ENCODE measurements at regions not wholly inside any gene's neighbourhood (a gene's known extent, or its start where the extent isn't known, plus 50 kb on each side); places are given as distances from the start of the nearest gene placed in this dataset.

DNA sequence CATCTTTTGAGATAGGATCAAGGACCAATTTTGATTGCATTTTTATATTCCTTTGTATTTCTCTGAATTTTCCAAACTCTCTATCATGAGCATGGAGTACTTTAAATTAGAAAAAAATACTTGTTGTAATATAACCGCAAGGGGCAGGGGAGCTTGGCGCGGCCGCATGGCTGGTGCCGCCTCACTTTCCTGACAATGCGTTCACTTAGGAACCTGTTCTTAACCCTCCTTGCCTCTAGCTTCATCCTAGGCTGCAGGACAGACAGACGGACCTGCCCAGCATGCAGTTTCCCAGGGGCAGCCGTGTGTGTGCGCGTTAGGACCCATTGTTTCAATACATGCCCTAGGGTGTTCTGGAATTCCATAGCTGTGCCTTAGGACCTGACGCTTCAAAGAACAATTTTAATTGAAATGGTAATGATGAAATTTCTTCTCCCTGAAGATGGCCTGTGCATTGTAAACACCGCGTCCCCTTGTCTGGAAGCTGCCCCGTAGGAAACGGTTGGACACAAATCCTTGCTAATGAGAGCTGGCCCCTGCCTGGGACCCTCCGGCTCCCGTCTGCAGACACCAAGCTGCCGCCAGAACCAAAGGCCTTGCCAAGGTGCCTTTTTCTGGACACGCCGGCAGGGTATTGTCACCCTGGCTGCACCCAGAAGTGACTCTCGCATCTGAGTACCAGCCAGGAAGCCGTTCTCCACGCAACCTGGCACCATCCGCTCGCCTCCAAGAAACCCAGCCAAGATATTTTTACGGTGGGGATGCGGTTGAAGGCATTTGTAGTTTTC lies 466.4 kb downstream of the NPHP4 start:
- DNase-seq (ENCODE audit: low read depth, low spot score), result no peak
- in situ Hi-C loops (cut with HindIII; ENCODE audit: low pct_unique_long_range_greater_than_20kb, low sequenced_read_pairs), result no loop called here

DNA sequence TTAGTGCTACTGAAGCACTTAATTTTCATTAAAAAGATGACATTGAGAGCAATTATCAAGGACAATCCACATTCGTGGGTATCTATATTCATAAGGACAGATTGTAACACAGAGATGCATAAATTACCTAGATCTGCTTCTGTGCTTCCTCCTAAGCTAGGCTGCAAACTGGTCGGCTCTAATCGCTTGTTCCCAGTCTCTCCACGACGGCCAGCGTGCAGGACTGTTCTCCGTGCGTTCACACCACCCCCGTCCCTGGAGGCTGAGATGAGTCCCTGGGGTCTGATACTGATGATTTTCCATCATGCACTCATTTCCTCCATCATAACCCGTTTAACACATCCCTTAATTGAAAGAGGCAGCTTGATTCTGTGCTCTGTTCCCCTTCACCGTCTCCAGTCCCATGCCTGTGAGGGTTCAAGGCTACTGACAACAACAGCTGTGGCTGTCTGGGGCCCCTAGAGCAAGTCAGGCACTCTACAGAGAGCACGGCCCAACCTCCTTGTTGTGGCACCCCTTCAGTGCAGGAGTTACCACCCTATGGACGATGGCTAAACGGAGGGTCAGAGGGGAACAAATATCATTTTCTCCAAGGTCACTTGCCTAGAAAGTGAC lies 469.6 kb downstream of the NPHP4 start:
- no peak for DNase-seq (ENCODE audit: low read depth, low spot score)
- in situ Hi-C loops (cut with HindIII; ENCODE audit: low pct_unique_long_range_greater_than_20kb, low sequenced_read_pairs), result no loop called here

DNA sequence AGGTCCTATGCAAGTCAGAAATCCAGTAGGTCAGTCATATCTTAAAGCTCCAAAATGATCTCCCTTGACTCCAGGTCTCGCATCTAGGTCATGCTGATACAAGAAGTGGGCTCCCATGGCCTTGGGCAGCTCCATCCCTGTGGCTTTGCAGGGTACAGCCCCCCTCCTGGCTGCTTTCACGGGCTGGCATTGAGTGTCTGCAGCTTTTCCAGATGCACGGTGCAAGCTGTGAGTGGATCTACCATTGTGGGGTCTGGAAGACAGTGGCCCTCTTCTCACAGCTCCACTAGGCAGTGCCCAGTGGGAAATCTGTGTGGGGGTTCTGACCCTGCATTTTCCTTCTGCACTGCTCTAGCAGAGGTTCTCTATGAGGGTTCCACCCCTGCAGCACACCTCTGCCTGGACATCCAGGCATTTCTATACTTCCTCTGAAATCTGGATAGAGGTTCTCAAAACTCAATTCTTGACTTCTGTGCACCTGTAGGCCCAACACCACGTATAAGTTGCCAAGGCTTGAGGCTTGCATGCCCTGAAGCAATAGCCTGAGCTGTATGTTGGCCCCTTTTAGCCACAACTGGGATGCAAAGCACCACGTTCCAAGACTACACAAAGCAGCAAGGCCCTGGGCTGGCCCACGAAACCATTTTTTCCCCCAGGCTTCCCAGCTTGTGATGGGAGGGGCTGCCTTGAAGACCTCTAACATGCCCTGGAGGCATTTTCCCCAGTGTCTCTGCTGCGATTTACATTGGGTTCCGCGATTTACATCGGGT lies 472.7 kb downstream of the NPHP4 start:
- in situ Hi-C loops (cut with HindIII; ENCODE audit: low pct_unique_long_range_greater_than_20kb, low sequenced_read_pairs), result no loop called here
- no peak for DNase-seq (ENCODE audit: low read depth, low spot score)

DNA sequence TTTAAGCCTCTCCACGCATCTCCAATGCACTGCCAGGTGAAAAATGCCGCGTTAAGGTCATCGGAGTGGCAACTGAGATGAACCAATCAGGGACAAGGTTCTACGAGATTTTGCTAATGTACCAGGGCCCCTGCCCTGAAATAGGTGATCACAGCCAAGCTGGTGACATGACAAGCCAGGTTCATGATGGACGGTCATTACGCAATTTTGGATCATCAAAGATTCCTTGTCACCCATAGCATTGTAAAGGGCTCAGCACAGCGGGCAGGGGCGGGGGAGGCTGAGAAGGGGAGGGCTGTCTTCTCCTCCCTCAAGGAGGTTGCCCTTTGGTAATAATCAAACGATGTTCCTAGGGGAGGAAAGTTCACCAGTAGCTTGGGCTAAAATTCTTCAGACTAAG lies 475.5 kb downstream of the NPHP4 start:
- DNase-seq (ENCODE audit: low read depth, low spot score), result no peak
- in situ Hi-C loops (cut with HindIII; ENCODE audit: low pct_unique_long_range_greater_than_20kb, low sequenced_read_pairs), result no loop called here

DNA sequence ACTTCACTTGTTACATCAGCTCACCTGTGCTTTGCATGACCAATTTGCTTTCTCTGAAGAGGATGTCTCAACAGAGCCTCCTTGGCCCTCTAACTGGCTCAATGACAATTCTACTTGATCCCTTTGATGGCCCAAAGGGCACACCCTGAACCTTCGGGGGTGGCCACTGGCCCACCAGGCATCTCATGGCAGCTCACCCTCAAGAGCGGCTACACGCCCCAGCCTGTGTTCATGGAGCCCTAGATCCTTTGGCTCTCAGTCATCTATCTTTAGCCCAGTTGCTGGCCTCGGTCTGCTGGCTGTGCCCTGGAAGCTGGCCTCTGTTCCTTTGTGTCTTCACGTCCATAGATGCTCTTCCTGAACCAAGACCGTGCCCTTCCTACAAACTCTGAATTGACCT lies 476.7 kb downstream of the NPHP4 start:
- in situ Hi-C loops (cut with HindIII; ENCODE audit: low pct_unique_long_range_greater_than_20kb, low sequenced_read_pairs), result no loop called here
- DNase-seq (ENCODE audit: low read depth, low spot score), result no peak

DNA sequence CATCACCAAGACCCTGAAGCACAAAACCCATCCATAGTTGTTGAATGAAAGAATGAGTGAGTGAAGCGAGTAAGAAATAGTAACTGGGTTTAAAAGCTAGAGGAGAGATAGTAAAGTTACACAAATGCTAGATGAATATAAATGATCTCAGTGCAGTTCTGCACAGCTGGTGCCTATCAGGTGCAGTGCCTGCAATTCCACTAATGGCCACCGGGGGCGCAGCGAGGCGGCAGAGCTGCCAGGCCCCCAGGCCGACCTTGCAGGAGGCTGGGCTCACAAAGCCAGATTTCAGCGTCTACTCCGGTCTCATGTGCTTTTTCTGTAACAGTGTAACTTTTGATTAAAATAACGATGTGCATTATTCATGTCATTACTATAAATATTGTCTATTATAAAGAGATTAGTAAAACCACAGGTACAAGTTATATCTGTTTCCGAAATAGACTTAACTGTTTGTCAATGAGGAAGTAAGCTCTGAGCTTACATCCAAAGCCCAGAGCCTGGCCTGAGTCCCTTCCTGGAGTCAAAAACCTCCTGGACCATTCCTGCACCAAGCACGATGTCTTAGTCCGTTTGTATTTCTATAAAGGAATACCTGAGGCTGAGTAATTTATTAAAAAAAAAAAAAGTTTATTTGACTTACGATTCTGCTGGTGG lies 477.6 kb downstream of the NPHP4 start:
- in situ Hi-C loops (cut with HindIII; ENCODE audit: low pct_unique_long_range_greater_than_20kb, low sequenced_read_pairs), result no loop called here

DNA sequence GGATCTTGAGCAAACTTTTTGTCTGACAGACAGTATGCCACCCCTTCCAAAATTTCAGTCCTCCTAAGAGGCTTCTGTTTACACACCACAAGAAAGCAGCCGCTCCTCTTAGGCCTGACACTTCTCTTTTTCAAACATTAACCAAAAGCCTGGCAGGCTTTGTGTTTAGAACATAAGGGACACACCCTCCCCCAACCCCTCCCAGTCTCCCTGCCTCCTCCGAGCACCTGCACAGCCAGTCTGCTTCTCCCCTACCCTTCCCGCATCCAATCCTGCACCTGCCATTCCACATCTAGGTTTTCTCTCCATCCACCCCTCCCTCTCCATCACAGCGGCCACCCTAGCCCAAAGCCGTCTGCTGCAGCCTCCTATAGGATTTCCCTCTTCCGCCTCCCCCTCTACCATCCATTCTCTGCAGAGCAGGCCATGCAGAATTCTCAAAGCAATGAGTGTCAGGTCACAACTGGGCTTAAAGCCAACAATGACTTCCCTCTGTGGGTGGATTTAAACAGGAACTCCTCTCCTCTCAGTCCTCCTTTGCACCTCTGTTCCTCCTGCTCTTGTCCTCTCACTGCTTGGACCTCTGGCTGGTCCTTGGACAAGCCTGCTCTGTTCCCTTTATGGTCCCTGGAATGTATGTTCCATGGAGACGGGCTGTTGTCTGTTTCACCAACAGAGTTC lies 478.2 kb downstream of the NPHP4 start:
- no peak for DNase-seq (ENCODE audit: low read depth, low spot score)
- in situ Hi-C loops (cut with HindIII; ENCODE audit: low pct_unique_long_range_greater_than_20kb, low sequenced_read_pairs), result no loop called here

More for the DNA sequence above, 477.6 kb downstream of the NPHP4 start:
- peak; percentile 47 for DNase-seq (ENCODE audit: low read depth, low spot score)

DNA sequence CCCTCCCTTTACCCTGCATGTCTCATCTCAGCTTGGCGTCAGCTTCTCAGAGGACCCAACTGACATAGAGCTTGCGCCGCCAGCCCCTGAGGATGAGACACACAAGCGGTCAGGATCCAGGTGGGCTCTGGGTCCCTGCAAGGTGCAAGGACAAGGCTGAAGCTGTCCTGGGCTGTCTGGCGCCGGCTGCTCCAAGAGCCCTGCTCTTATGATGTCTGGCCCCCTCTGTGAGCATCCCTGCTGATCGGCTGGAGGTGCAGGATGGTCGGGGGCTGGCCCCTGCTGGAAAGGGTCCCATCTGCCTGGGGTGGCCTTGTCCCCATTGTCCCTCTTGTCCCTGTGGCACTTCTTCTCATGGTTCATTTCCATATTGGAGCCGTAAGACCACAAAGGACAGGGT lies 479.0 kb downstream of the NPHP4 start:
- in situ Hi-C loops (cut with HindIII; ENCODE audit: low pct_unique_long_range_greater_than_20kb, low sequenced_read_pairs), result no loop called here
- DNase-seq (ENCODE audit: low read depth, low spot score), result no peak

DNA sequence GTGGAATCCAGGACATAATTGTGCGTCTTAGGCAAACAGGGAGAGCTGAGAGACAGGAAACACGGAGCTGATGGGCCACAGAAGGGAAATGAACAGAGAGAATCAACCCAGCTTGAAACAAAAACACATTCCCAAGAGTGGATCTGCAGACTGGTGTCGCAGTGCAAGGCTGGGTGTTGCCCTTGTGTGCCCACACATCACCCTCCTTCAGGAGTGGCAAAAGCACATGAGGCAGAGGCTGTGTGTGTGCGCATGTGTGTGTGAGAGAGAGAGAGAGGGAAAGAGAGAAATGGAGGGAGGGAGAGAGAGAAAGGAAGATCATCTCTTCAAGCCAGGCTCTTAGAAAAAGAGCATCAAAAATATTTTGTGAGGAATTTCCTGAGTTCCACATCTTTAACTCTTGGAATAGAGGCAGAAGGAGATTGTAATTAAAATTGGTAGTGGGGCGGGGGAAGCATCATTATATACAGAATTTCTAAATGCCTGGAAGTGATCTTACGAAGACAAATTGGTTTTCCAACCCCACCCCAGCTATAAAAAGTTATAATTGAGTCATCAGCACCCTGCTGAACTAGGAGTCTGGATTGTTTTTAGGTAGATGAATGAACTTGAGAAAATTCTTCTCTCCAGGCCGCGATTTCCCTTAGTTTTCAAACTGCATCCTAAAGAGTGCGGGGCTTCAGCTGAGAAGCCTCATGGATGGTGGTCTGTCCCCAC lies 480.7 kb downstream of the NPHP4 start:
- in situ Hi-C loops (cut with HindIII; ENCODE audit: low pct_unique_long_range_greater_than_20kb, low sequenced_read_pairs), result no loop called here
- no peak for DNase-seq (ENCODE audit: low read depth, low spot score)

DNA sequence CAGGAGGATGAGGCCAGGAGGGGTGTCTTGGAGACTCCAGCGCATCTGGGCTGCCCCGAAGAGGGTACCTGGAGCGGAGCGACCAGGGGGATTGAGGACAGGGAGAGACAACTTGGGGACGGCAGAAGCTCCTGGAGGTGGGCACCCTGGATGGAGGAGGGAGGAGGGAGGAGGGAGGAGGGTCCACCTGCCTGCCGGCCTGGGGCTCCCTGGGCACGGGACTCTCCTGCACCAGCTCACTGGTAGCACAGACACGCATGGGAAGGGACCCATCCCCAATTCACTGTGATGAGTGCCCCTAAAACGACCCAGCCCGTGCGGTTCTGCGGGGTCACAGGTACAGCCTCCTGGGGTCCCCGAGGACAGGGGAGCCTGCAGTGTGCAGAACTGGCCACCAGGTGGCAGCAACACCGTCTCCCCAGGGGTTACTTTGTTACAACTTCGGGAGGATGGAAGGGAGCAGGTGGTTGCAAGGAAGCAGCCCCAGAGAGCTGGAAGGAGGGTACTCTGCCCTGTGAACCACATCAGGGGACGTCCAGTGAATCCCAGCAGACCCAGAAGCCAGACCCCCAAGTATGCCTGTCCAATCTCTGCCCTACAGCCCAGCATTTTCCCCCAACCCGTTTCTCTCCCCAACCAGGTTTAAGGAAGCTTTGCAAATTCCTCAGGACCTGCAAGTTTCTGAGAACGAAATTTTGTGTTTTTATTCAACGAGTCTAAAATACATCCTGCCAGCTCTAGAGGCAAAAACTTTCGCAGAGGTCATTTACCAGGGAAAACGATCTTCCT lies 482.4 kb downstream of the NPHP4 start:
- in situ Hi-C loops (cut with HindIII; ENCODE audit: low pct_unique_long_range_greater_than_20kb, low sequenced_read_pairs), result no loop called here
- DNase-seq (ENCODE audit: low read depth, low spot score), result peak; percentile 41

DNA sequence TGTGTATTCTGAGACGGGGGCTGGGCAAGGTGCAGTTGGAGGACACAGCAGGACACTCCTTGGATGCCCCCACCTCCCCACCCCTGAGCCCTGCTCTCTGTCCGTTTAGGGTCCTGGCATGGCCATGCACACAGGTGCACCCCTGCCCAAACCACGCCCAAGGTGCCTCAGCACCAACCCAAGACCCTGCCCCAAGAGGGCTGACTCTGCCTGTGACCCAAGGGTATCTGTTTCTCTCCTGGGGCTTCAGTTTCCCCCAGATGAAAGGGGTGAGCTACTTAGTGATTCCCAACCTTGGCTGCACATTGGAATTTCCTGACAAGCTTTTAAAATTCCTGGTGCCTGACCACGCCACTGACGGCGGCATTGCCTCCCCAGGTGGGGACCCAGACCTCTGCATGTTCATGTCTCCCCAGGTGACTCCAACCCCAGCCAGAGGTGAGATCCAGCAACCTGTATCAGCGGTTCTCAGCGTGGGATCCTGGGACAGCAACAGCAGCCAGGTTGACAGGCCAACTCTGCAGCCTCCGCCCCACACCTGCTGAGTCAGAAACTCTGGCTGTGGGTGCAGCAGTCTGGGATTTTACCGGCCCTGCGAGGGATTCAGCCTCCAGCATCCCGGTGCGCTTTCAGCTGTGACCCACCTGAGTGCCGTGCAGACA lies 483.4 kb downstream of the NPHP4 start:
- DNase-seq (ENCODE audit: low read depth, low spot score), result no peak
- in situ Hi-C loops (cut with HindIII; ENCODE audit: low pct_unique_long_range_greater_than_20kb, low sequenced_read_pairs), result no loop called here

DNA sequence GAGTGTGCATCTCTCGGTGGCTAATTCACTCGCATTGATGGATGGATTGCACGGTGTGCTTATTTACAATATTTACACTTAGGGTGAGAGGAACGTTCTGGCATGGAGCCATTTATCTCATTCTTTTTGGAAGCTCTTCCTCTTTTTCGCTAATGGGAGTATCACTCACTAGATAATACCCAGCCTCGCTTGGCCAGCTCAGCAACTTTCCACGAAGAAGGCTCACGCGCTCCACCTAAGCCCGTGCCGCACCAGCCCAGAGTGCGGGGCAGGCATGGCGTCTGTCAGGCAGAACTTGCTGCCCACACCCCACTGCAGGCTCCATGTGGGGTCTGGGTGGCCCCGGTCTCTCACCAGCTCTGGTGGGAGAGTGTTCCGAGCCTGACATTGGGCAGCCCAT lies 484.9 kb downstream of the NPHP4 start:
- in situ Hi-C loops (cut with HindIII; ENCODE audit: low pct_unique_long_range_greater_than_20kb, low sequenced_read_pairs), result no loop called here
- no peak for DNase-seq (ENCODE audit: low read depth, low spot score)

DNA sequence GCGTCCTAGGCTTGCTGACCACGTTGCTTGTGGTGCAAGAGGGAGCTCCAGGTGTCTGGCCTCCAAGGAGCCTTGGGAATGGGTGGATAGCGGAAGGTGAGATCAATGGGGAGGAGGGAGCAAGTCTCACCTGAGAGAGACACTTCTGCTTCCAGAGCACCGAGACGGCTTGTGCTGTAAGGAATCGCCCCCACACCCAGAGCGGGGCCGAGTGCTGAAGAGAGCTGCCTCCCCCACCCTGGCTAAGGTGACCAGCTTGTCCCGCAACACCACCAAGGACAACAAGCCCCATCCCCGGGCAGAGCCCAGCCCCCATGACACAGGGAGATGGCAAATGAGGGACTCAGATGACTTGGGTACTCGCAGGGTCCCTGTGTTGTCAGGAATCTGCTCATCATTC lies 485.6 kb downstream of the NPHP4 start:
- no peak for DNase-seq (ENCODE audit: low read depth, low spot score)
- in situ Hi-C loops (cut with HindIII; ENCODE audit: low pct_unique_long_range_greater_than_20kb, low sequenced_read_pairs), result no loop called here

DNA sequence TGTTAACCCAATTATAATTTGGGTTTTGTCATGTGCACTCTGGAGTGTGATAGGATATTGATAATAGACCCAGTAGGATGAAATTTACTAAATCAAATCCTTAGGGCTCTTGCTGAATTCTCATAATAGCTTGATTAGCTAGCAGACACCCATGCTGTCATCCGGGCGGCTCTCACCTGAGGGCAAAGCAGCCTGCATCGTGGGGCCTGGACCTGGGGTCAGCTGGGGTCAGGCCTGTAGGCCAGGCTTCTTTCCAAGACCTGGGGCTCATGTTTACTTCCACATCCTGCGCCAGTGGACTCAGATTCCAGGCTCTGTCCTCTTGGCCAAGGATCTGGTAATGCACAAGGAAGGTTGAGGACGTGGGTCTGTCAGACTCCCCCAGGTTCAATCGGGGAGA lies 486.3 kb downstream of the NPHP4 start:
- no peak for DNase-seq (ENCODE audit: low read depth, low spot score)
- in situ Hi-C loops (cut with HindIII; ENCODE audit: low pct_unique_long_range_greater_than_20kb, low sequenced_read_pairs), result no loop called here

DNA sequence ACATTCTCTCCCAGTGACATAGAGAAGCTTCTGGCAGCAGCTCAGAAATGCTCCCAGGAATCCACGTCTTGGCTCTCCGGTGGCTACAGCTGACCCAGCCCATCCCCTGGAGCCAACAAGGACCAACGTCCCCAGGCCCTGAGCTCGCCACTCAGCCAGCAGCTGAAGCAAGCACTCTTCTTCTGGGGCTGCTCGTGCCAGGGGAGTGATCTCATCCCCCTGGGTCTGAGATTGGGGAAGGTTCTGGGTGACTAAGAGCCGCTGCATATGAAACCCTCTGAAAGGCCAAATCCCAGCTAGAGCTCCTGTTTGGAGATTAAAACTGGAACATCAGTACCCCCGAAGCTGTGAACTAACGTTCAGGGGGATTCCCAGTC lies 487.9 kb downstream of the NPHP4 start:
- in situ Hi-C loops (cut with HindIII; ENCODE audit: low pct_unique_long_range_greater_than_20kb, low sequenced_read_pairs), result no loop called here
- no peak for DNase-seq (ENCODE audit: low read depth, low spot score)
